OCI-LY7 (cell line): ENCODE measurements at regions not wholly inside any gene's neighbourhood (a gene's known extent, or its start where the extent isn't known, plus 50 kb on each side); places are given as distances from the start of the nearest gene placed in this dataset.

Source experiments
- BruUV-seq: library from RNA; stranded (reverse); fragments of 400-500 nt; replicated peaks from 2 replicates; lab custom pipeline; 2021; lab: Mats Ljungman, UMichigan
- CTCF ChIA-PET: fragments of 300-600 bp; sonication (Branson Sonifier 250); formaldehyde crosslinking; loops from one replicate; lab custom pipeline; 2022; ENCODE audit warnings: antibody characterized with exemption; ENCODE audit not compliant: unreplicated experiment; lab: Charles Lee
- POLR2A ChIA-PET: fragments of 300-600 bp; sonication (Branson Sonifier 250); formaldehyde crosslinking; loops from one replicate; lab custom pipeline; 2022; ENCODE audit warnings: antibody characterized with exemption; lab: Charles Lee
- DNase-seq: peaks from one replicate; pipeline ENCODE4 v3.0.0-alpha.2; 2015; ENCODE audit warnings: low spot score
- H2AFZ ChIP-seq: fragments of 200-600 bp; sonication (generic), shearing (Covaris generic); 2 replicates; pipeline ENCODE4 v1.6.1; 2014; ENCODE audit warnings: mild to moderate bottlenecking, antibody characterized with exemption, low read length, moderate library complexity
- H3K27ac ChIP-seq: fragments of 200-600 bp; sonication (generic); 2 replicates; pipeline ENCODE4 v1.5.1; 2014; ENCODE audit warnings: mixed run types, low read depth, mild to moderate bottlenecking, moderate library complexity, low read length, inconsistent platforms; ENCODE audit not compliant: poor library complexity, severe bottlenecking
- H3K36me3 ChIP-seq: fragments of 200-600 bp; sonication (generic); 2 replicates; pipeline ENCODE4 v1.6.1; 2014; ENCODE audit warnings: mild to moderate bottlenecking, antibody characterized with exemption, low read length, moderate library complexity, mixed read lengths; ENCODE audit not compliant: insufficient read depth
- H3K4me1 ChIP-seq: fragments of 200-600 bp; sonication (generic); 2 replicates; pipeline ENCODE4 v1.5.1; 2014; ENCODE audit warnings: mild to moderate bottlenecking, low read length; ENCODE audit not compliant: insufficient read depth, poor library complexity, severe bottlenecking
- H3K4me2 ChIP-seq: fragments of 200-600 bp; sonication (generic); 2 replicates; pipeline ENCODE4 v1.6.1; 2014; ENCODE audit warnings: mild to moderate bottlenecking, low read length
- H3K4me3 ChIP-seq: fragments of 200-600 bp; sonication (generic); 2 replicates; pipeline ENCODE4 v1.5.1; 2014; ENCODE audit warnings: mild to moderate bottlenecking, low read depth, low read length; ENCODE audit not compliant: poor library complexity, severe bottlenecking
- H3K79me2 ChIP-seq: fragments of 200-600 bp; sonication (generic); 2 replicates; pipeline ENCODE4 v1.6.1; 2016; ENCODE audit warnings: low read depth, mild to moderate bottlenecking, low read length, moderate library complexity, mixed read lengths; ENCODE audit not compliant: insufficient read depth
- H3K9me2 ChIP-seq: fragments of 200-600 bp; sonication (generic); 2 replicates; pipeline ENCODE4 v1.6.1; 2016; ENCODE audit warnings: mild to moderate bottlenecking, low read length, mixed read lengths; ENCODE audit not compliant: insufficient read depth
- H3K9me3 ChIP-seq: fragments of 200-600 bp; sonication (generic); 2 replicates; pipeline ENCODE4 v1.6.1; 2014; ENCODE audit warnings: mild to moderate bottlenecking, mixed run types, low read length, mixed read lengths
- H4K20me1 ChIP-seq: fragments of 200-600 bp; sonication (generic); 2 replicates; pipeline ENCODE4 v1.6.1; 2014; ENCODE audit warnings: mild to moderate bottlenecking, antibody characterized with exemption, low read length, moderate library complexity, mixed read lengths; ENCODE audit not compliant: insufficient read depth
- CTCF ChIP-seq: fragments of 200-600 bp; sonication (generic); conservative IDR thresholded peaks from 2 replicates; pipeline ENCODE4 v1.5.1; 2014; ENCODE audit warnings: mild to moderate bottlenecking, antibody characterized with exemption, low read length, moderate library complexity, mixed read lengths
- EZH2phosphoT487 ChIP-seq: fragments of 200-600 bp; sonication (generic); IDR thresholded peaks from 2 replicates; pipeline ENCODE4 v1.6.1; 2018; ENCODE audit warnings: low read depth, borderline replicate concordance, mild to moderate bottlenecking, mixed run types, antibody characterized with exemption, low read length, moderate library complexity, mixed read lengths
- intact Hi-C: fragments of 100-400 bp; cut with micrococcal nuclease; formaldehyde crosslinking; loops from one replicate; pipeline ENCODE4 v1.10.0; 2022; ENCODE audit not compliant: unreplicated experiment

- no peak for DNase-seq
Measured at GRCh38 chr14:85991156-85991555, 461.2 kb downstream of the FLRT2 start.

DNA sequence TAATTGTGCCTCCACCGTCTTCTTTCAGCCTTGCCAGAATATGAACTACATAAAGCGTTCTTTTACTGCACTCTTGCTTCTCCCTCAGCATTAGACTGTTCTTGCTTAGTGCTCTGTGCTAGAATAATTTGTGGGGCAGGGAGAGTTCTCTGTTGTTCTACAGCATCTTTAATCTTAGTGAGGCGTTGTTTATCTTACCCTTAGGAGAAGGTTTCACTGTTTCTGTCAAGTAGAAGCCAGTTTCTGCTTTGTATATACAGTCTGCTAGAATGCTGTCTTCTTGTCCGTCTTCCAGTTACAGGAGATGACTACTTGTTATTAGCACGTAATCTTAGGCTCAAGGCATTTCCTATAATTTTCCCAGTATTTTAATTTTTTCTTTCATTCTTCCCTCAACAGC, 458.0 kb downstream of the FLRT2 start:
- DNase-seq: no peak
- intact Hi-C loops: no loop called here
- ChIA-PET POLR2A (no interaction called here), CTCF (no interaction called here)
- BruUV-seq: no TSS peak
- Histone ChIP-seq H3K9me3 (no peaks in the 10 kb centered on the region), H3K9me2 (no peaks in the 10 kb centered on the region), H3K79me2 (no peaks in the 10 kb centered on the region), H3K27ac (no peak overlapping the region), H3K4me3 (no peak overlapping the region), H3K4me1 (no peaks in the 10 kb centered on the region), H2AFZ (no peak overlapping the region), H3K36me3 (no peaks in the 10 kb centered on the region), H4K20me1 (no peaks in the 10 kb centered on the region), H3K4me2 (no peak overlapping the region)
- TF ChIP-seq EZH2phosphoT487 (no peak), CTCF (no peak)

More at GRCh38 chr14:85991156-85991555, 461.2 kb downstream of the FLRT2 start:
- H3K4me2 ChIP-seq: no peak overlapping the region
- no peak overlapping the region for H3K27ac ChIP-seq
- H3K79me2 ChIP-seq: no peaks in the 10 kb centered on the region
- no peaks in the 10 kb centered on the region for H4K20me1 ChIP-seq
- POLR2A ChIA-PET: no interaction called here
- no peak overlapping the region for H2AFZ ChIP-seq
- TF ChIP-seq EZH2phosphoT487 (no peak), CTCF (no peak)
- H3K36me3 ChIP-seq: no peaks in the 10 kb centered on the region
- intact Hi-C loops: no loop called here
- CTCF ChIA-PET: no interaction called here
- no peak overlapping the region for H3K4me3 ChIP-seq
- no TSS peak for BruUV-seq
- no peaks in the 10 kb centered on the region for H3K9me2 ChIP-seq
- H3K4me1 ChIP-seq: no peaks in the 10 kb centered on the region
- H3K9me3 ChIP-seq: no peaks in the 10 kb centered on the region

GRCh38 chr14:85987292-85987691, 457.3 kb downstream of the FLRT2 start:
- Histone ChIP-seq H2AFZ (no peak overlapping the region), H3K9me3 (no peaks in the 10 kb centered on the region), H3K36me3 (no peaks in the 10 kb centered on the region), H4K20me1 (no peaks in the 10 kb centered on the region), H3K9me2 (no peaks in the 10 kb centered on the region), H3K79me2 (no peaks in the 10 kb centered on the region), H3K4me2 (no peak overlapping the region), H3K27ac (no peak overlapping the region), H3K4me3 (no peak overlapping the region), H3K4me1 (no peaks in the 10 kb centered on the region)
- TF ChIP-seq CTCF: no peak
- TF ChIP-seq EZH2phosphoT487: no peak
- POLR2A ChIA-PET: no interaction called here
- no peak for DNase-seq
- BruUV-seq: no TSS peak
- intact Hi-C loops: no loop called here
- CTCF ChIA-PET: no interaction called here
